ENCODE measurements at regions not wholly inside any gene's neighbourhood (a gene's known extent, or its start where the extent isn't known, plus 50 kb on each side); places are given as distances from the start of the nearest gene placed in this dataset.

GRCh38 chr4:18391354-18391728 is 369.8 kb upstream of the LCORL start:
- DNase-seq (ENCODE audit: low read depth) = no peak

GRCh38 chr4:18390655-18391353 is 369.2 kb upstream of the LCORL start:
- DNase-seq (ENCODE audit: low read depth) = no peak

GRCh38 chr4:18389115-18389514 is 367.6 kb upstream of the LCORL start:
- DNase-seq (ENCODE audit: low read depth) = no peak

- DNase-seq (ENCODE audit: low read depth) = no peak
Observed at GRCh38 chr4:18388039-18388438, 366.5 kb upstream of the LCORL start.

- DNase-seq (ENCODE audit: low read depth) = no peak
Observed at GRCh38 chr4:18381186-18381585, 359.6 kb upstream of the LCORL start.

- no peak for DNase-seq (ENCODE audit: low read depth)
Observed at GRCh38 chr4:18369561-18369960, 348.0 kb upstream of the LCORL start.

GRCh38 chr4:18366892-18367291 is 345.3 kb upstream of the LCORL start:
- no peak for DNase-seq (ENCODE audit: low read depth)

GRCh38 chr4:18366136-18366535 is 344.6 kb upstream of the LCORL start:
- DNase-seq (ENCODE audit: low read depth) = no peak

GRCh38 chr4:18343581-18343980 is 322.0 kb upstream of the LCORL start:
- no peak for DNase-seq (ENCODE audit: low read depth)

- DNase-seq (ENCODE audit: low read depth) = no peak
Observed at GRCh38 chr4:18342847-18343246, 321.3 kb upstream of the LCORL start.

- no peak for DNase-seq (ENCODE audit: low read depth)
Observed at GRCh38 chr4:18321956-18322530, 300.5 kb upstream of the LCORL start.

GRCh38 chr4:18319431-18319830 is 297.9 kb upstream of the LCORL start:
- DNase-seq (ENCODE audit: low read depth) = no peak

- DNase-seq (ENCODE audit: low read depth) = no peak
Observed at GRCh38 chr4:18318682-18319388, 297.3 kb upstream of the LCORL start.

- DNase-seq (ENCODE audit: low read depth) = no peak
Observed at GRCh38 chr4:18314731-18315130, 293.2 kb upstream of the LCORL start.

- no peak for DNase-seq (ENCODE audit: low read depth)
Observed at GRCh38 chr4:18297684-18298083, 276.1 kb upstream of the LCORL start.

GRCh38 chr4:18296411-18296810 is 274.9 kb upstream of the LCORL start:
- no peak for DNase-seq (ENCODE audit: low read depth)

GRCh38 chr4:18294846-18295245 is 273.3 kb upstream of the LCORL start:
- DNase-seq (ENCODE audit: low read depth) = no peak

GRCh38 chr4:18294021-18294420 is 272.5 kb upstream of the LCORL start:
- DNase-seq (ENCODE audit: low read depth) = no peak

- DNase-seq (ENCODE audit: low read depth) = no peak
Observed at GRCh38 chr4:18292411-18292810, 270.9 kb upstream of the LCORL start.

GRCh38 chr4:18291981-18292380 is 270.4 kb upstream of the LCORL start:
- DNase-seq (ENCODE audit: low read depth) = no peak

GRCh38 chr4:18291256-18291655 is 269.7 kb upstream of the LCORL start:
- DNase-seq (ENCODE audit: low read depth) = no peak

- DNase-seq (ENCODE audit: low read depth) = no peak
Observed at GRCh38 chr4:18285357-18285756, 263.8 kb upstream of the LCORL start.

- no peak for DNase-seq (ENCODE audit: low read depth)
Observed at GRCh38 chr4:18278244-18278643, 256.7 kb upstream of the LCORL start.
